GM12892 (cell line): ENCODE measurements at regions not wholly inside any gene's neighbourhood (a gene's known extent, or its start where the extent isn't known, plus 50 kb on each side); places are given as distances from the start of the nearest gene placed in this dataset.

ENCODE experiments used
- POLR2A ChIP-seq: IDR thresholded peaks from 2 replicates; pipeline ENCODE4 v1.6.1; 2011; ENCODE audit warnings: low read depth, low read length, control low read depth
- POLR2AphosphoS5 ChIP-seq: IDR thresholded peaks from 2 replicates; pipeline ENCODE4 v1.6.1; 2011; ENCODE audit warnings: low read depth, low read length, control low read depth
- TAF1 ChIP-seq: IDR thresholded peaks from 2 replicates; pipeline ENCODE4 v1.6.1; 2011; ENCODE audit warnings: low read depth, mild to moderate bottlenecking, control low read depth, low read length, borderline replicate concordance

GRCh38 chr13:40394304-40394985 is 272.0 kb downstream of the FOXO1 start:
- TF ChIP-seq POLR2A = no peak
- TF ChIP-seq POLR2AphosphoS5 = no peak
- TF ChIP-seq TAF1 = no peak
